Esophagus squamous epithelium (tissue), 4 donors: ENCODE measurements at regions not wholly inside any gene's neighbourhood (a gene's known extent, or its start where the extent isn't known, plus 50 kb on each side); places are given as distances from the start of the nearest gene placed in this dataset.

Source experiments
- CTCF ChIP-seq, 6 experiments: fragments of 450-650 bp in 4 of 6; fragments of 200-600 bp in 2 of 6; sonication (generic) in 2 of 6; IDR thresholded peaks; one replicate each; pipeline ENCODE4 v1.5.1; 2016 to 2019; ENCODE audit warnings: antibody characterized with exemption in 6 of 6, mild to moderate bottlenecking in 4 of 6, moderate library complexity in 4 of 6
- POLR2A ChIP-seq, 4 donors: fragments of 450-650 bp; IDR thresholded peaks; one replicate each; pipeline ENCODE4 v1.6.1; 2017; ENCODE audit warnings: antibody characterized with exemption in 4 of 4, mild to moderate bottlenecking in 4 of 4, moderate library complexity in 3 of 4

GRCh38 chr2:236775511-236775910 is 205.9 kb downstream of the ACKR3 start:
- no peak for TF ChIP-seq CTCF (IDR thresholded peaks at IDR 0.05)
- TF ChIP-seq POLR2A (IDR thresholded peaks at IDR 0.05) = no peak
